ENCODE measurements at regions not wholly inside any gene's neighbourhood (a gene's known extent, or its start where the extent isn't known, plus 50 kb on each side); places are given as distances from the start of the nearest gene placed in this dataset.

DNA sequence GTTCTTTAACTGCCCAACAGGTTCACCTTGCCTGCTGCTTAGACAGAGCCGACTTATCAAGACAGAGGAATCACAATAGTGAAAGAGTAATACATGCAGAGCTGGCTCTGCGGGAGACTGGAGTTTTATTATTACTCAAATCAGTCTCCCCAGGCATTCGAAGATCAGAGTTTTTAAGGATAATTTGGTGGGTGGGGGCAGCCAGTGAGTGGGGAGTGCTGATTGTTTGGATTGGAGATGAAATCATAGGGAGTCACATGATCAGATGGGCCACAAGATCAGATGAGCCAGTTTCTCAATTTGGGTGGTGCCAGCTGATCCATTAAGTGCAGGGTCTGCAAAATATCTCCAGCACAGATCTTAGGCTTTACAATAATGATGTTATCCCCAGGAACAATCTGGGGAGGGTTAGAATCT, 131.3 kb downstream of the AKR1D1 start:
- TF ChIP-seq, protein P1, sequence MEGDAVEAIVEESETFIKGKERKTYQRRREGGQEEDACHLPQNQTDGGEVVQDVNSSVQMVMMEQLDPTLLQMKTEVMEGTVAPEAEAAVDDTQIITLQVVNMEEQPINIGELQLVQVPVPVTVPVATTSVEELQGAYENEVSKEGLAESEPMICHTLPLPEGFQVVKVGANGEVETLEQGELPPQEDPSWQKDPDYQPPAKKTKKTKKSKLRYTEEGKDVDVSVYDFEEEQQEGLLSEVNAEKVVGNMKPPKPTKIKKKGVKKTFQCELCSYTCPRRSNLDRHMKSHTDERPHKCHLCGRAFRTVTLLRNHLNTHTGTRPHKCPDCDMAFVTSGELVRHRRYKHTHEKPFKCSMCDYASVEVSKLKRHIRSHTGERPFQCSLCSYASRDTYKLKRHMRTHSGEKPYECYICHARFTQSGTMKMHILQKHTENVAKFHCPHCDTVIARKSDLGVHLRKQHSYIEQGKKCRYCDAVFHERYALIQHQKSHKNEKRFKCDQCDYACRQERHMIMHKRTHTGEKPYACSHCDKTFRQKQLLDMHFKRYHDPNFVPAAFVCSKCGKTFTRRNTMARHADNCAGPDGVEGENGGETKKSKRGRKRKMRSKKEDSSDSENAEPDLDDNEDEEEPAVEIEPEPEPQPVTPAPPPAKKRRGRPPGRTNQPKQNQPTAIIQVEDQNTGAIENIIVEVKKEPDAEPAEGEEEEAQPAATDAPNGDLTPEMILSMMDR (IDR thresholded peaks at IDR 0.05 in 4 of 5, conservative IDR thresholded peaks at IDR 0.05 in 1 of 5) = no peak
- no peak for TF ChIP-seq POLR2A (IDR thresholded peaks at IDR 0.05)
